ENCODE measurements at regions not wholly inside any gene's neighbourhood (a gene's known extent, or its start where the extent isn't known, plus 50 kb on each side); places are given as distances from the start of the nearest gene placed in this dataset.

- no peak for TF ChIP-seq CHD7 (IDR thresholded peaks at IDR 0.05; ENCODE audit: insufficient replicate concordance, low read length)
- no peak for TF ChIP-seq PHF8 (conservative IDR thresholded peaks at IDR 0.05; ENCODE audit: low read depth, low read length)
- TF ChIP-seq SIN3A (conservative IDR thresholded peaks at IDR 0.05 in 1 of 2, IDR thresholded peaks at IDR 0.05 in 1 of 2; ENCODE audit: low read depth in 1 of 2, low read length in 2 of 2) = no peak
- no peak for TF ChIP-seq SP1 (IDR thresholded peaks at IDR 0.05; ENCODE audit: low read depth, low read length)
- TF ChIP-seq NRF1 (IDR thresholded peaks at IDR 0.05; ENCODE audit: low read depth, low read length) = no peak
- no peak for TF ChIP-seq E2F6 (IDR thresholded peaks at IDR 0.05)
- TF ChIP-seq POLR2A (IDR thresholded peaks at IDR 0.05; ENCODE audit: control extremely low read depth in 1 of 2, low read depth in 2 of 2, low read length in 2 of 2) = no peak
- TF ChIP-seq FOSL1 (IDR thresholded peaks at IDR 0.05; ENCODE audit: insufficient read depth, low read depth, low read length) = no peak
Measured at GRCh38 chr7:46745707-46746090, 824.6 kb upstream of the IGFBP3 start (continued).

All from H1 (cell line).